ENCODE measurements at regions not wholly inside any gene's neighbourhood (a gene's known extent, or its start where the extent isn't known, plus 50 kb on each side); places are given as distances from the start of the nearest gene placed in this dataset.
"Not testable (repeated sequence)": the region's sequence is repeated elsewhere in the genome, so short reads cannot be mapped to it uniquely, and the experiment has no call there.

GRCh38 chr16:29337385-29337901 is 69.1 kb downstream of the NPIPB11 start:
- not testable (repeated sequence) for TF ChIP-seq EZH2phosphoT487 (IDR thresholded peaks at IDR 0.05; ENCODE audit: borderline replicate concordance, low read depth, low read length); CTCF (conservative IDR thresholded peaks at IDR 0.05; ENCODE audit: low read length)
